GM12874 (cell line): ENCODE measurements at regions not wholly inside any gene's neighbourhood (a gene's known extent, or its start where the extent isn't known, plus 50 kb on each side); places are given as distances from the start of the nearest gene placed in this dataset.

Source experiments
- CTCF ChIP-seq: IDR thresholded peaks from 2 replicates; pipeline ENCODE4 v1.5.1; 2011; ENCODE audit warnings: low read depth, mild to moderate bottlenecking, control low read depth, low read length, moderate library complexity; ENCODE audit not compliant: insufficient read depth

DNA sequence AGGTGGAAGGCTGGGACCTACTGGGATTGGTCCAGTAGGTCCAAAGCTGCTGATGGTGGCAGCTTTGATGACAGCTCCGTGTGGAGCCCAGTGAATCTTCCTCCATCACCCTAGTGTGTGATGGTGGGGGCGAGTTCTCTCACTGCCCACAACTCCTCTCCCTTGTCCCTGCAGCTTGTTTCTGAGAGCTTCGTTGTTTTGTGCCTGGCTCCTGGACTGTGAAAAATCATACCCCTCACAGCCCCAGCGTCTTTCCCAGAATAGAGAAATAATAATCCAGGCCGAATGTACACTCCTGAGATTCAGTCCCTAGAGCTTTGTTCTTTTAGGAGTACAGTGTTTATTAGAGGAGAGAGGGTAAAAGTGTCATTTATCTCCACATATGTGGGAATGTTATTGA, 372.2 kb downstream of the ENC1 start:
- TF ChIP-seq CTCF, result no peak

- no peak for TF ChIP-seq CTCF
These were observed 373.7 kb downstream of the ENC1 start for GRCh38 chr5:74266836-74267235.

- no peak for TF ChIP-seq CTCF
These were observed 374.4 kb downstream of the ENC1 start for GRCh38 chr5:74266132-74266531.

GRCh38 chr5:74262544-74263207, 377.9 kb downstream of the ENC1 start:
- TF ChIP-seq CTCF, result no peak

DNA sequence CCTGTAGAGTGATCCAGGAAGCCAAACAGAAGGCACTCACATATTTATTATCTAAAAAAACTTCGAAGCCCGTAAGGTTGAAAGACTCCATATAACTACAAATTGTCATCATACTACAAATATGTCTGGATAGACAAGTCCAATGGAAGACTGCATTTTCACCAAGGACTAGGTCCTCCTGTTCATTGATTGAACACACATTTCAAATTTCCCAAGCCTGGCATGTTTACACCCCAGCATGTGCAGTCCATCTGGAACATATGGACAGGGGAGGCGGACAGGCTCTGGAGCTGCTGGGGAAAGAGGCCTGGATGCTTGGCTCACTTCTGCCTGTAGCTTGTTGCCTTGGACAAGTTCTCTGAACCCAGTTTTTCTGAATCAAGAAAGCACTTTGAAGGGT, 378.7 kb downstream of the ENC1 start:
- no peak for TF ChIP-seq CTCF

DNA sequence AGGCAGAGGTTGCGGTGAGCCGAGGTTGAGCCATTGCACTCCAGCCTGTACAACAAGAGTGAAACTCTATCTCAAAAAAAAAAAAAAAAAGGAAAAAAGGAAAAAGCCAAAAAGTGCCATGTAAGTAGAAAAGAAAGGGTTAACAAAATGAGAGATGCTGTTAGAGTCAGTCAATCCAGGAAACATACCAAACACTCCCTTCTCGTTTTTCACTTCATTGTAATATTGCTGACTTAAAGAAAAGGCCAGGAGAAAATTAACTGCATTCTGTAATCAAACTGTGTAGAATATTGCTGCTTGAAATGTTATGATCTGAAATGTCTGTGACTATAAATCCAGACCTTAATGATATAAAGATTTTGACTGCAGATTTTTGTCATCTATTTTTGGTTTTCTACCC, 379.1 kb downstream of the ENC1 start:
- TF ChIP-seq CTCF, result no peak

DNA sequence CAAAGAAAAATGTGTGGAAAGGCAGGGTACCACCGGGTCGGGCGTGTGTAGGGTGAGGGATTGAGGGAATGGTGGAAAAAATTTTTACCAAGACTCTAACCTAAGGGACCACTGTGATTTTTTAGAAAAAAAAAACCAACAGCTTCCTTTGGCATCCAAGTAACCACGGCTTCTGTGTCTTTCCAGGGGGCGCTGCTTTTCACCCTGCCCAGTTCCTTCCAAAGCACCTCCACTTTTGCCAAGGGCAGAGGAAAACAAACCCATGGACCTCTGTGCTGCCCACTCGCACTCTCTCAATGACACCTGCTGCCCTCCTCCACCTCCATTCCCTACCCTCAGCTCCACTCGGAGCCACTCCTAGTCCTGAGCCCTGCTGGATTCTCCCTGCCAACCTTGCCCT, 381.0 kb downstream of the ENC1 start:
- TF ChIP-seq CTCF, result no peak

DNA sequence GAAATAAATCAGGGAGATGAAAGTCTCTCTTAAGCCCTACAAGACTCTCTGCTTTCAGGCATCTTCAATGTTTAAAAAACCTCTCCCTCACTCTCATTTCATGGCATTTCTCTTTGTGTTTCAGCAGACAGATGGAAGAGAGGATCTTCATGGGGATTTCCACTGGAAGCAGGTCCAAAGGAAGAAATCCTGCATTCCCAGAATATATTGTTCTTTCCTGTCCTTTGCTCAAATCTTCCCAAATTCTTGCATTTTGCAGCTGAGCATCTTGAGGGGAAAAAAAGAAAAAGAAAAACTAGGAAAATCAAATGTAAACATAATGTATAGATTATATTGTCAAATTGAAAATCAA, 382.2 kb downstream of the ENC1 start:
- TF ChIP-seq CTCF, result no peak
